ENCODE measurements at regions not wholly inside any gene's neighbourhood (a gene's known extent, or its start where the extent isn't known, plus 50 kb on each side); places are given as distances from the start of the nearest gene placed in this dataset.

DNA sequence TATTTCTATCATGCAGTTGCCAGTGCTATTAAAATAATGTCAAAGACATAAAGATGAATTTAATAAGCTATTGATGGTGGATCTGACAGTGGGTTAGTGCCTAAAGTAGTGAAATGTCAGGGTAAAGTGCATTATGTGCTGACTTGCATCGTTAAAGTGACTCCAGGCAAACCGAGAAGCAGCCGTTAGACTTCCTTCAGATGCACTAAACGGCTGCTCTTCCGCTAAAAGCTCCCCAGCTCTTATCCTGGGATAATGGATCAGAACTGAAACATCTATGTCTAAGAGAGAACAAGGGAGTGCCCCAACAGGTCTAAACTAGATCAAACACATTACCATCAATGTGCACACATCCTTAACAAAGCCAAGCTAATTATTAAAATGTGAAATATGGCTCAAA, 468.2 kb downstream of the NTRK2 start:
- ChIA-PET POLR2A (ENCODE audit: low non-redundant PET) (no interaction called here), CTCF (interaction anchor here (0.7 kb wide), 1 partner anchor 140 kb away, joined by 3 read pairs; no protein-coding TSS in a partner anchor)
- Histone ChIP-seq H3K27ac (ENCODE audit: low read depth, low read length, poor library complexity, severe bottlenecking) (no peak overlapping the region), H3K9me3 (ENCODE audit: low read depth, low read length, poor library complexity, severe bottlenecking) (no peaks in the 10 kb centered on the region), H3K4me3 (ENCODE audit: low read depth, low read length, poor library complexity, severe bottlenecking) (no peak overlapping the region), H3K4me1 (ENCODE audit: insufficient read depth, low read length, poor library complexity, severe bottlenecking) (no peaks in the 10 kb centered on the region), H3K36me3 (ENCODE audit: insufficient read depth, low read length, poor library complexity, severe bottlenecking) (no peaks in the 10 kb centered on the region), H3K27me3 (replicated peaks; ENCODE audit: insufficient read depth, low read depth, low read length, poor library complexity) (no peaks in the 10 kb centered on the region)
- DNase-seq (ENCODE audit: low spot score) = no peak
- BruUV-seq (replicated peaks) = no TSS peak
- TF ChIP-seq, protein P1, sequence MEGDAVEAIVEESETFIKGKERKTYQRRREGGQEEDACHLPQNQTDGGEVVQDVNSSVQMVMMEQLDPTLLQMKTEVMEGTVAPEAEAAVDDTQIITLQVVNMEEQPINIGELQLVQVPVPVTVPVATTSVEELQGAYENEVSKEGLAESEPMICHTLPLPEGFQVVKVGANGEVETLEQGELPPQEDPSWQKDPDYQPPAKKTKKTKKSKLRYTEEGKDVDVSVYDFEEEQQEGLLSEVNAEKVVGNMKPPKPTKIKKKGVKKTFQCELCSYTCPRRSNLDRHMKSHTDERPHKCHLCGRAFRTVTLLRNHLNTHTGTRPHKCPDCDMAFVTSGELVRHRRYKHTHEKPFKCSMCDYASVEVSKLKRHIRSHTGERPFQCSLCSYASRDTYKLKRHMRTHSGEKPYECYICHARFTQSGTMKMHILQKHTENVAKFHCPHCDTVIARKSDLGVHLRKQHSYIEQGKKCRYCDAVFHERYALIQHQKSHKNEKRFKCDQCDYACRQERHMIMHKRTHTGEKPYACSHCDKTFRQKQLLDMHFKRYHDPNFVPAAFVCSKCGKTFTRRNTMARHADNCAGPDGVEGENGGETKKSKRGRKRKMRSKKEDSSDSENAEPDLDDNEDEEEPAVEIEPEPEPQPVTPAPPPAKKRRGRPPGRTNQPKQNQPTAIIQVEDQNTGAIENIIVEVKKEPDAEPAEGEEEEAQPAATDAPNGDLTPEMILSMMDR (conservative IDR thresholded peaks at IDR 0.05; ENCODE audit: low read depth, low read length) = no peak
- no peak for TF ChIP-seq EZH2 (IDR thresholded peaks at IDR 0.05; ENCODE audit: borderline replicate concordance, low read depth, low read length, poor library complexity, severe bottlenecking)
- intact Hi-C loops (cut with micrococcal nuclease; ENCODE audit: unreplicated experiment) = no loop called here

DNA sequence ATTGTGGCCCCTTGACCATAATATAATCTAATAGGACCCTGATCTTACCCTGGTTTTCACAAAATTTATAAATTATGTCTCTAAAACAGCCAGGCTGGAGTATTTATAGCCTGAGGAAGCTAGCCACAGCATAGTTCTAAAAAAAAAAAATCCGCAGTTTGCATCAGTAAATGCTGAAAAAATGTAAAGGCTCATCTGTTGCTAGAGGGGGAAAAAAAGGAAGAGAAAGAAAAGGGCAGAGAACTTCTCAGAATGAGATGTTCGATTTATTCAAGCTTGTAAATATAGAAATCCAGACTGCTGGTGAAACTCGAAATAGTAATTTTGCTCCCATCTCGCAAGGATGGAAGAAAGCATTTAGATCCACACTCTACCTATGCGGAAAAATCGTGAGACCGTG, 467.5 kb downstream of the NTRK2 start:
- CTCF ChIA-PET = no interaction called here
- DNase-seq (ENCODE audit: low spot score) = no peak
- H3K9me3 ChIP-seq (ENCODE audit: low read depth, low read length, poor library complexity, severe bottlenecking) = no peaks in the 10 kb centered on the region
- H3K4me1 ChIP-seq (ENCODE audit: insufficient read depth, low read length, poor library complexity, severe bottlenecking) = no peaks in the 10 kb centered on the region
- POLR2A ChIA-PET (ENCODE audit: low non-redundant PET) = no interaction called here
- H3K4me3 ChIP-seq (ENCODE audit: low read depth, low read length, poor library complexity, severe bottlenecking) = no peak overlapping the region
- H3K27me3 ChIP-seq (replicated peaks; ENCODE audit: insufficient read depth, low read depth, low read length, poor library complexity) = no peaks in the 10 kb centered on the region
- H3K27ac ChIP-seq (ENCODE audit: low read depth, low read length, poor library complexity, severe bottlenecking) = no peak overlapping the region
- no TSS peak for BruUV-seq (replicated peaks)
- TF ChIP-seq EZH2 (IDR thresholded peaks at IDR 0.05; ENCODE audit: borderline replicate concordance, low read depth, low read length, poor library complexity, severe bottlenecking) = no peak
- TF ChIP-seq, protein P1 (conservative IDR thresholded peaks at IDR 0.05; ENCODE audit: low read depth, low read length) = no peak
- H3K36me3 ChIP-seq (ENCODE audit: insufficient read depth, low read length, poor library complexity, severe bottlenecking) = no peaks in the 10 kb centered on the region
- intact Hi-C loops (cut with micrococcal nuclease; ENCODE audit: unreplicated experiment) = no loop called here

DNA sequence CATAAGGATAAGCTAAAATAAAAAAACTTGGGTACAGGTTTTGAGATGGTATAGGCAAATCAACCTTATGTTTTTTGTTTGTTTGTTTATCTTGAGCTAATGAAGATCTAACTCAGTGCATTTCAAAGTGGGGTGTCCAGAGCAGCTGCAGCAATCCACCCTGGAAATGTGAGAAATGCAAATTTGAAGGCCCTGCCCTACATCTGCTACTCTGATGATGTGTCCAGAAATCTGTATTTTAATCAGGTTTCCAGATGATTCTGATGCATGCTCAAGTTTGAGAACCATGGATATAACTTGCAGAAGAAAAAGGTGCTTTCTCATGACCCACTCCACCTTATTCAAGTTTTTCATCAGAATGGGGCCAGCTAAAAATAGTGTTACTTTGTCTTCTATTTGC, 467.0 kb downstream of the NTRK2 start:
- no peak for DNase-seq (ENCODE audit: low spot score)
- Histone ChIP-seq H3K36me3 (ENCODE audit: insufficient read depth, low read length, poor library complexity, severe bottlenecking) (no peaks in the 10 kb centered on the region), H3K9me3 (ENCODE audit: low read depth, low read length, poor library complexity, severe bottlenecking) (no peaks in the 10 kb centered on the region), H3K4me3 (ENCODE audit: low read depth, low read length, poor library complexity, severe bottlenecking) (no peak overlapping the region), H3K4me1 (ENCODE audit: insufficient read depth, low read length, poor library complexity, severe bottlenecking) (no peaks in the 10 kb centered on the region), H3K27ac (ENCODE audit: low read depth, low read length, poor library complexity, severe bottlenecking) (no peak overlapping the region), H3K27me3 (replicated peaks; ENCODE audit: insufficient read depth, low read depth, low read length, poor library complexity) (no peaks in the 10 kb centered on the region)
- no TSS peak for BruUV-seq (replicated peaks)
- intact Hi-C loops (cut with micrococcal nuclease; ENCODE audit: unreplicated experiment) = no loop called here
- POLR2A ChIA-PET (ENCODE audit: low non-redundant PET) = no interaction called here
- CTCF ChIA-PET = no interaction called here
- TF ChIP-seq EZH2 (IDR thresholded peaks at IDR 0.05; ENCODE audit: borderline replicate concordance, low read depth, low read length, poor library complexity, severe bottlenecking) = no peak
- TF ChIP-seq, protein P1 (conservative IDR thresholded peaks at IDR 0.05; ENCODE audit: low read depth, low read length) = no peak
